HL-60 (cell line): ENCODE measurements at regions not wholly inside any gene's neighbourhood (a gene's known extent, or its start where the extent isn't known, plus 50 kb on each side); places are given as distances from the start of the nearest gene placed in this dataset.

ENCODE experiments used
- CTCF ChIP-seq: IDR thresholded peaks from one replicate; pipeline ENCODE4 v1.5.1; 2011; ENCODE audit warnings: low read length, control low read depth, inconsistent platforms; ENCODE audit not compliant: insufficient read depth
- GABPA ChIP-seq: IDR thresholded peaks from 2 replicates; pipeline ENCODE4 v1.6.1; 2012; ENCODE audit warnings: low read depth
- POLR2AphosphoS5 ChIP-seq: IDR thresholded peaks from 2 replicates; pipeline ENCODE4 v1.6.1; 2012; ENCODE audit warnings: low read depth
- REST ChIP-seq: IDR thresholded peaks from 2 replicates; pipeline ENCODE4 v1.6.1; 2012; ENCODE audit warnings: low read depth; ENCODE audit not compliant: insufficient replicate concordance
- SPI1 ChIP-seq: IDR thresholded peaks from 2 replicates; pipeline ENCODE4 v1.6.1; 2012; ENCODE audit warnings: low read depth, mild to moderate bottlenecking, borderline replicate concordance

- no peak for TF ChIP-seq CTCF
- TF ChIP-seq REST = no peak
- no peak for TF ChIP-seq POLR2AphosphoS5
- TF ChIP-seq SPI1 = no peak
- TF ChIP-seq GABPA = no peak
These were observed 337.8 kb downstream of the THBS2 start for GRCh38 chr6:168915855-168916254.
